GM12878 (cell line): ENCODE measurements at regions not wholly inside any gene's neighbourhood (a gene's known extent, or its start where the extent isn't known, plus 50 kb on each side); places are given as distances from the start of the nearest gene placed in this dataset.

Experiments
- ELK1 ChIP-seq: IDR thresholded peaks from 2 replicates; pipeline ENCODE4 v1.6.1; 2012; ENCODE audit warnings: low read depth, low read length, improper control_type of control experiment
- NR2F1 ChIP-seq: fragments of 450-650 bp; conservative IDR thresholded peaks from 2 replicates; pipeline ENCODE4 v1.6.1; 2017; ENCODE audit warnings: mild to moderate bottlenecking
- RBBP5 ChIP-seq: fragments of 200-600 bp; sonication (generic); conservative IDR thresholded peaks from 2 replicates; pipeline ENCODE4 v1.6.1; 2016
- RCOR1 ChIP-seq: conservative IDR thresholded peaks from 2 replicates; pipeline ENCODE4 v1.6.1; 2012; ENCODE audit warnings: low read depth, low read length, improper control_type of control experiment
- SPI1 ChIP-seq: IDR thresholded peaks from 2 replicates; pipeline ENCODE4 v1.6.1; 2011; ENCODE audit warnings: low read depth, mild to moderate bottlenecking, low read length, moderate library complexity, borderline replicate concordance; ENCODE audit not compliant: insufficient read depth
- TF ChIP-seq, protein P1 (sequence below): IDR thresholded peaks from 2 replicates; pipeline ENCODE4 v1.6.1; 2011; ENCODE audit warnings: low read depth, low read length, improper control_type of control experiment, borderline replicate concordance
- TF ChIP-seq, protein P2 (sequence below), 3 experiments: IDR thresholded peaks in 2 of 3; conservative IDR thresholded peaks in 1 of 3; 2 replicates each; pipeline ENCODE4 v1.5.1; 2011; ENCODE audit warnings: low read depth in 3 of 3, low read length in 3 of 3, mild to moderate bottlenecking in 3 of 3, control low read depth in 2 of 3, moderate library complexity in 2 of 3, inconsistent platforms in 1 of 3, mixed read lengths in 1 of 3; ENCODE audit not compliant: control insufficient read depth in 2 of 3, insufficient read depth in 1 of 3; ENCODE audit errors: extremely low read depth in 1 of 3

GRCh38 chr2:77938462-77938861, 416.3 kb upstream of the LRRTM4 start:
- TF ChIP-seq, protein P1, sequence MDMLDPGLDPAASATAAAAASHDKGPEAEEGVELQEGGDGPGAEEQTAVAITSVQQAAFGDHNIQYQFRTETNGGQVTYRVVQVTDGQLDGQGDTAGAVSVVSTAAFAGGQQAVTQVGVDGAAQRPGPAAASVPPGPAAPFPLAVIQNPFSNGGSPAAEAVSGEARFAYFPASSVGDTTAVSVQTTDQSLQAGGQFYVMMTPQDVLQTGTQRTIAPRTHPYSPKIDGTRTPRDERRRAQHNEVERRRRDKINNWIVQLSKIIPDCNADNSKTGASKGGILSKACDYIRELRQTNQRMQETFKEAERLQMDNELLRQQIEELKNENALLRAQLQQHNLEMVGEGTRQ = no peak
- TF ChIP-seq, protein P2, sequence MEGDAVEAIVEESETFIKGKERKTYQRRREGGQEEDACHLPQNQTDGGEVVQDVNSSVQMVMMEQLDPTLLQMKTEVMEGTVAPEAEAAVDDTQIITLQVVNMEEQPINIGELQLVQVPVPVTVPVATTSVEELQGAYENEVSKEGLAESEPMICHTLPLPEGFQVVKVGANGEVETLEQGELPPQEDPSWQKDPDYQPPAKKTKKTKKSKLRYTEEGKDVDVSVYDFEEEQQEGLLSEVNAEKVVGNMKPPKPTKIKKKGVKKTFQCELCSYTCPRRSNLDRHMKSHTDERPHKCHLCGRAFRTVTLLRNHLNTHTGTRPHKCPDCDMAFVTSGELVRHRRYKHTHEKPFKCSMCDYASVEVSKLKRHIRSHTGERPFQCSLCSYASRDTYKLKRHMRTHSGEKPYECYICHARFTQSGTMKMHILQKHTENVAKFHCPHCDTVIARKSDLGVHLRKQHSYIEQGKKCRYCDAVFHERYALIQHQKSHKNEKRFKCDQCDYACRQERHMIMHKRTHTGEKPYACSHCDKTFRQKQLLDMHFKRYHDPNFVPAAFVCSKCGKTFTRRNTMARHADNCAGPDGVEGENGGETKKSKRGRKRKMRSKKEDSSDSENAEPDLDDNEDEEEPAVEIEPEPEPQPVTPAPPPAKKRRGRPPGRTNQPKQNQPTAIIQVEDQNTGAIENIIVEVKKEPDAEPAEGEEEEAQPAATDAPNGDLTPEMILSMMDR (IDR thresholded peaks at IDR 0.05 in 2 of 3, conservative IDR thresholded peaks at IDR 0.05 in 1 of 3; ENCODE audit: control insufficient read depth in 2 of 3, extremely low read depth in 1 of 3, insufficient read depth in 1 of 3, low read depth in 3 of 3, low read length in 3 of 3) = no peak
- TF ChIP-seq SPI1 = no peak
- TF ChIP-seq RBBP5 = no peak
- TF ChIP-seq RCOR1 = no peak
- no peak for TF ChIP-seq NR2F1
- TF ChIP-seq ELK1 = no peak
